ENCODE measurements at regions not wholly inside any gene's neighbourhood (a gene's known extent, or its start where the extent isn't known, plus 50 kb on each side); places are given as distances from the start of the nearest gene placed in this dataset.

- TF ChIP-seq CTCF (IDR thresholded peaks at IDR 0.05) (no peak), ZNF512 (CRISPR knock-in tag; IDR thresholded peaks at IDR 0.05; ENCODE audit: borderline replicate concordance) (no peak), E2F4 (CRISPR knock-in tag; IDR thresholded peaks at IDR 0.05; ENCODE audit: borderline replicate concordance, low read depth) (no peak)
Observed at GRCh38 chr3:96202181-96202580, 612.2 kb upstream of the EPHA6 start.

Measured in WTC11 (cell line).